Right lobe of liver (tissue), 4 donors: ENCODE measurements at regions not wholly inside any gene's neighbourhood (a gene's known extent, or its start where the extent isn't known, plus 50 kb on each side); places are given as distances from the start of the nearest gene placed in this dataset.

Experiments used
- POLR2A ChIP-seq: fragments of 450-650 bp; IDR thresholded peaks from one replicate; pipeline ENCODE4 v1.6.1; 2017; ENCODE audit warnings: antibody characterized with exemption, mild to moderate bottlenecking
- TF ChIP-seq, protein P1 (sequence below), 4 donors: fragments of 200-600 bp in 3 of 4; fragments of 450-650 bp in 1 of 4; IDR thresholded peaks; one replicate each; pipeline versions ENCODE4 v1.5.1 to v1.8.0; 2016 to 2022; ENCODE audit warnings: antibody characterized with exemption in 4 of 4, mild to moderate bottlenecking in 2 of 4
- donor health status: DM: no; HTN: no; CAD: no.
- donor health status: DM: no; HTN: no; CAD: no.
- donor health status: DM: no; HTN: yes; CAD: no.

DNA sequence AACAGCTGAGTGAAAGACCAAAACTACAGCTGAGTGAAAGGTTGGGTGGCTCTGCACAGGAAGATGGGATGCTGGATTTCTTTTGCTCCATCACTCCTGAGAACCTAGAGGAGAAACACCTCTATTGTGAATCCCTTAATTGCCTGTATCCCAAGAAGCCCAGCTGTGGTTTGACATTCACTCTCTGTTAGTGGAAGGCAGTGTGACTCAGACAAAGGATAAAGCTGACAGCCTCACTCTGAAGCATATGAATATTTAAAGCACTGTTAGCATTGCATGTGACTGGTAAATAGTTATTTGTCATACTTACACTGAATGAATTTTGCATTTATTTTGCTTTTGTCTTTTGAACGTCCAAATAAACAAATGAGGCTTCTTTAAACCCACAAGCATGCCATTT, 367.1 kb upstream of the RIOK2 start:
- TF ChIP-seq, protein P1, sequence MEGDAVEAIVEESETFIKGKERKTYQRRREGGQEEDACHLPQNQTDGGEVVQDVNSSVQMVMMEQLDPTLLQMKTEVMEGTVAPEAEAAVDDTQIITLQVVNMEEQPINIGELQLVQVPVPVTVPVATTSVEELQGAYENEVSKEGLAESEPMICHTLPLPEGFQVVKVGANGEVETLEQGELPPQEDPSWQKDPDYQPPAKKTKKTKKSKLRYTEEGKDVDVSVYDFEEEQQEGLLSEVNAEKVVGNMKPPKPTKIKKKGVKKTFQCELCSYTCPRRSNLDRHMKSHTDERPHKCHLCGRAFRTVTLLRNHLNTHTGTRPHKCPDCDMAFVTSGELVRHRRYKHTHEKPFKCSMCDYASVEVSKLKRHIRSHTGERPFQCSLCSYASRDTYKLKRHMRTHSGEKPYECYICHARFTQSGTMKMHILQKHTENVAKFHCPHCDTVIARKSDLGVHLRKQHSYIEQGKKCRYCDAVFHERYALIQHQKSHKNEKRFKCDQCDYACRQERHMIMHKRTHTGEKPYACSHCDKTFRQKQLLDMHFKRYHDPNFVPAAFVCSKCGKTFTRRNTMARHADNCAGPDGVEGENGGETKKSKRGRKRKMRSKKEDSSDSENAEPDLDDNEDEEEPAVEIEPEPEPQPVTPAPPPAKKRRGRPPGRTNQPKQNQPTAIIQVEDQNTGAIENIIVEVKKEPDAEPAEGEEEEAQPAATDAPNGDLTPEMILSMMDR (IDR thresholded peaks at IDR 0.05) = no peak
- TF ChIP-seq POLR2A = no peak
